Ishikawa (cell line): ENCODE measurements at regions not wholly inside any gene's neighbourhood (a gene's known extent, or its start where the extent isn't known, plus 50 kb on each side); places are given as distances from the start of the nearest gene placed in this dataset.

Source experiments
- CEBPB ChIP-seq: IDR thresholded peaks from 2 replicates; pipeline ENCODE4 v1.6.1; 2012
- CREB1 ChIP-seq: IDR thresholded peaks from 2 replicates; pipeline ENCODE4 v1.6.1; 2012; ENCODE audit warnings: low read depth
- EGR1 ChIP-seq: IDR thresholded peaks from 2 replicates; pipeline ENCODE4 v1.6.1; 2012
- EP300 ChIP-seq: IDR thresholded peaks from 2 replicates; pipeline ENCODE4 v1.6.1; 2012; ENCODE audit warnings: borderline replicate concordance
- FOXM1 ChIP-seq: IDR thresholded peaks from 2 replicates; pipeline ENCODE4 v1.6.1; 2012; ENCODE audit warnings: low read depth, borderline replicate concordance
- MAX ChIP-seq: IDR thresholded peaks from 2 replicates; pipeline ENCODE4 v1.6.1; 2012
- NFIC ChIP-seq: IDR thresholded peaks from 2 replicates; pipeline ENCODE4 v1.6.1; 2012
- RAD21 ChIP-seq: IDR thresholded peaks from 2 replicates; pipeline ENCODE4 v1.6.1; 2012; ENCODE audit warnings: low read depth
- REST ChIP-seq: IDR thresholded peaks from 2 replicates; pipeline ENCODE4 v1.6.1; 2012; ENCODE audit warnings: low read depth, mild to moderate bottlenecking
- TAF1 ChIP-seq: IDR thresholded peaks from 2 replicates; pipeline ENCODE4 v1.6.1; 2012; ENCODE audit warnings: low read depth, mild to moderate bottlenecking
- TCF12 ChIP-seq: IDR thresholded peaks from 2 replicates; pipeline ENCODE4 v1.6.1; 2012; ENCODE audit warnings: low read depth
- TEAD4 ChIP-seq: IDR thresholded peaks from 2 replicates; pipeline ENCODE4 v1.6.1; 2012
- USF1 ChIP-seq: IDR thresholded peaks from 2 replicates; pipeline ENCODE4 v1.6.1; 2012
- YY1 ChIP-seq: IDR thresholded peaks from 2 replicates; pipeline ENCODE4 v1.6.1; 2012; ENCODE audit warnings: low read depth
- ZBTB7A ChIP-seq: IDR thresholded peaks from 2 replicates; pipeline ENCODE4 v1.6.1; 2012; ENCODE audit warnings: low read depth

- TF ChIP-seq CREB1 (no peak), CEBPB (no peak), USF1 (no peak), MAX (no peak)
Observed at GRCh38 chr3:30222441-30222840, 384.0 kb upstream of the TGFBR2 start.

DNA sequence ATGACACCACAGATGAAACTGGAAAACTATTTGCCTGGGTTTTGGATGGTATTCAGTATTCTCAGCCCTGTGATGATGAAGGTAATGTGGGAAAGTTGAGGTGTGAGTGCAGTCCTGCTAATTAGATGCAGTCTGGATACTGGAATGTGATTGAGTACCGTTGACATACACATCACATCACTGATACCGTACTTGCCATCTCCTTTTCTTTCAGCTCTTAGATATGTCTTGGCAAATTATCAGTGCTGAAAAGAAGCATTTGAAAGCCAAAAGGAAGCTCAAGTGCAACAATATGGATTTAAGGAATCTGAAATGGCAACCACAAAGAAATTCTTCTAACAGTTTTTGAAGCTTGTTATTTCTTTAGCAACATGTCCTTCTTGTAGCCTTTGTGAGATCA lies 381.4 kb upstream of the TGFBR2 start:
- no peak for TF ChIP-seq TEAD4
- TF ChIP-seq RAD21: no peak
- no peak for TF ChIP-seq TCF12
- no peak for TF ChIP-seq TAF1
- no peak for TF ChIP-seq NFIC

- TF ChIP-seq CEBPB: no peak
- TF ChIP-seq EP300: no peak
- TF ChIP-seq REST: no peak
- TF ChIP-seq CREB1: no peak
- TF ChIP-seq YY1: no peak
- no peak for TF ChIP-seq EGR1
- TF ChIP-seq ZBTB7A: no peak
Observed at GRCh38 chr3:30226601-30227151, 379.7 kb upstream of the TGFBR2 start.

GRCh38 chr3:30227571-30228301 lies 378.7 kb upstream of the TGFBR2 start:
- TF ChIP-seq TCF12: no peak
- TF ChIP-seq TEAD4: no peak
- TF ChIP-seq RAD21: no peak
- no peak for TF ChIP-seq CREB1
- TF ChIP-seq MAX: no peak
- no peak for TF ChIP-seq CEBPB
- TF ChIP-seq NFIC: no peak
- no peak for TF ChIP-seq USF1
- TF ChIP-seq YY1: no peak
- no peak for TF ChIP-seq TAF1
- TF ChIP-seq ZBTB7A: no peak
- no peak for TF ChIP-seq EGR1
- TF ChIP-seq FOXM1: no peak
- no peak for TF ChIP-seq REST
- TF ChIP-seq EP300: no peak

- TF ChIP-seq YY1: no peak
- TF ChIP-seq CEBPB: no peak
- TF ChIP-seq EP300: no peak
- no peak for TF ChIP-seq REST
- TF ChIP-seq USF1: no peak
- no peak for TF ChIP-seq MAX
- TF ChIP-seq ZBTB7A: no peak
Observed at GRCh38 chr3:30228302-30228631, 378.1 kb upstream of the TGFBR2 start.
